Uterus (tissue), 3 donors: ENCODE measurements at regions not wholly inside any gene's neighbourhood (a gene's known extent, or its start where the extent isn't known, plus 50 kb on each side); places are given as distances from the start of the nearest gene placed in this dataset.
"Not testable (repeated sequence)": the region's sequence is repeated elsewhere in the genome, so short reads cannot be mapped to it uniquely, and the experiment has no call there.

ENCODE experiments used
- DNase-seq, 2 donors: peaks; one replicate each; pipeline ENCODE4 v3.0.0-alpha.2; 2019 to 2020
- H3K27ac ChIP-seq, 2 donors: fragments of 200-600 bp; sonication (generic); 1 replicate in 1 of 2; 2 replicates in 1 of 2; pipeline ENCODE4 v1.5.1; 2016 to 2018
- H3K27me3 ChIP-seq, 2 donors: fragments of 200-600 bp; sonication (generic); one replicate each; pipeline ENCODE4 v1.5.1; 2018 to 2019; ENCODE audit warnings: control low read depth in 1 of 2
- H3K36me3 ChIP-seq, 2 donors: fragments of 200-600 bp; sonication (generic); one replicate each; pipeline ENCODE4 v1.5.1; 2019; ENCODE audit warnings: control low read depth in 1 of 2
- H3K4me1 ChIP-seq, 2 donors: fragments of 200-600 bp; sonication (generic); one replicate each; pipeline ENCODE4 v1.5.1; 2018 to 2019; ENCODE audit warnings: control low read depth in 1 of 2
- H3K4me3 ChIP-seq, 2 donors: fragments of 200-600 bp; sonication (generic); 1 replicate in 1 of 2; 2 replicates in 1 of 2; pipeline ENCODE4 v1.5.1; 2018 to 2019; ENCODE audit warnings: mild to moderate bottlenecking in 1 of 2
- H3K9me3 ChIP-seq, 2 donors: fragments of 200-600 bp; sonication (generic); one replicate each; pipeline ENCODE4 v1.5.1; 2019; ENCODE audit warnings: control low read depth in 1 of 2
- CTCF ChIP-seq, 4 experiments: fragments of 200-600 bp in 2 of 4; fragments of 450-650 bp in 2 of 4; sonication (generic) in 2 of 4; IDR thresholded peaks; one replicate each; pipeline ENCODE4 v1.5.1; 2016 to 2019; ENCODE audit warnings: antibody characterized with exemption in 4 of 4, mild to moderate bottlenecking in 2 of 4, moderate library complexity in 1 of 4
- POLR2A ChIP-seq, 2 donors: fragments of 450-650 bp; IDR thresholded peaks; one replicate each; pipeline ENCODE4 v1.6.1; 2016; ENCODE audit warnings: antibody characterized with exemption in 2 of 2, mild to moderate bottlenecking in 1 of 2, moderate library complexity in 1 of 2
- intact Hi-C: fragments of 100-400 bp; cut with DNase I; formaldehyde crosslinking; loops from one replicate; pipeline ENCODE4 v1.15.1; 2023; ENCODE audit warnings: low total_unique reads
- donor health status: DM: yes; HTN: yes; CAD: no.

GRCh38 chr22:47495110-47495509 is 732.7 kb downstream of the TBC1D22A start:
- H3K4me1 ChIP-seq = no peaks in the 10 kb centered on the region
- H3K27me3 ChIP-seq = no peaks in the 10 kb centered on the region
- H3K9me3 ChIP-seq = no peaks in the 10 kb centered on the region
- DNase-seq = no peak
- no peaks in the 10 kb centered on the region for H3K36me3 ChIP-seq
- intact Hi-C loops = no loop called here
- no peak for TF ChIP-seq CTCF (IDR thresholded peaks at IDR 0.05)
- TF ChIP-seq POLR2A (IDR thresholded peaks at IDR 0.05) = no peak
- H3K4me3 ChIP-seq = no peak overlapping the region
- no peak overlapping the region for H3K27ac ChIP-seq

GRCh38 chr22:47488131-47488530 is 725.7 kb downstream of the TBC1D22A start:
- H3K4me1 ChIP-seq, H3K4me3 ChIP-seq, DNase-seq, H3K36me3 ChIP-seq, H3K27ac ChIP-seq, H3K27me3 ChIP-seq, H3K9me3 ChIP-seq, intact Hi-C loops: not testable (repeated sequence)

GRCh38 chr22:47486569-47487312 is 724.3 kb downstream of the TBC1D22A start:
- H3K27me3 ChIP-seq = no peaks in the 10 kb centered on the region
- no peak for DNase-seq
- H3K9me3 ChIP-seq = no peaks in the 10 kb centered on the region
- H3K4me1 ChIP-seq = no peaks in the 10 kb centered on the region
- TF ChIP-seq CTCF (IDR thresholded peaks at IDR 0.05) (no peak), POLR2A (IDR thresholded peaks at IDR 0.05) (no peak)
- intact Hi-C loops = no loop called here
- no peaks in the 10 kb centered on the region for H3K36me3 ChIP-seq
- no peak overlapping the region for H3K4me3 ChIP-seq
- no peak overlapping the region for H3K27ac ChIP-seq

GRCh38 chr22:47484960-47485569 is 722.6 kb downstream of the TBC1D22A start:
- Histone ChIP-seq H3K27me3 (no peaks in the 10 kb centered on the region), H3K4me3 (no peak overlapping the region), H3K9me3 (no peaks in the 10 kb centered on the region), H3K27ac (no peak overlapping the region), H3K4me1 (no peaks in the 10 kb centered on the region), H3K36me3 (no peaks in the 10 kb centered on the region)
- TF ChIP-seq POLR2A (IDR thresholded peaks at IDR 0.05) = no peak
- no peak for TF ChIP-seq CTCF (IDR thresholded peaks at IDR 0.05)
- no peak for DNase-seq
- intact Hi-C loops = no loop called here

- no peaks in the 10 kb centered on the region for H3K36me3 ChIP-seq
- intact Hi-C loops = no loop called here
- H3K4me1 ChIP-seq = no peaks in the 10 kb centered on the region
- no peak overlapping the region for H3K27ac ChIP-seq
- H3K27me3 ChIP-seq = no peaks in the 10 kb centered on the region
- no peak for DNase-seq
- H3K9me3 ChIP-seq = no peaks in the 10 kb centered on the region
- H3K4me3 ChIP-seq = no peak overlapping the region
- no peak for TF ChIP-seq CTCF (IDR thresholded peaks at IDR 0.05)
- no peak for TF ChIP-seq POLR2A (IDR thresholded peaks at IDR 0.05)
Measured at GRCh38 chr22:47476231-47476630, 713.8 kb downstream of the TBC1D22A start.
